Breast epithelium (tissue), 3 donors: ENCODE measurements at regions not wholly inside any gene's neighbourhood (a gene's known extent, or its start where the extent isn't known, plus 50 kb on each side); places are given as distances from the start of the nearest gene placed in this dataset.

Source experiments
- CTCF ChIP-seq, 3 donors: fragments of 450-650 bp; IDR thresholded peaks; one replicate each; pipeline ENCODE4 v1.5.1; 2016 to 2017; ENCODE audit warnings: antibody characterized with exemption in 3 of 3, mild to moderate bottlenecking in 3 of 3, moderate library complexity in 3 of 3
- POLR2A ChIP-seq: fragments of 450-650 bp; IDR thresholded peaks from one replicate; pipeline ENCODE4 v1.6.1; 2016; ENCODE audit warnings: antibody characterized with exemption, mild to moderate bottlenecking, moderate library complexity

GRCh38 chr10:52642208-52642607, 130.4 kb downstream of the MBL2 start:
- TF ChIP-seq CTCF (IDR thresholded peaks at IDR 0.05) (no peak), POLR2A (no peak)
